ENCODE measurements at regions not wholly inside any gene's neighbourhood (a gene's known extent, or its start where the extent isn't known, plus 50 kb on each side); places are given as distances from the start of the nearest gene placed in this dataset.
A peak's percentile ranks its signal among the peaks of the same experiment; 100 is the strongest.

GRCh38 chr5:99068944-99069650 is 140.3 kb upstream of the CHD1 start:
- WGBS, 2 donors (ENCODE audit: extremely low coverage in 2 of 2, insufficient read length in 2 of 2, insufficient replicate concordance in 1 of 2) = no CpG with 5 or more reads among the region's 5 CpGs
- no peaks in the 10 kb centered on the region for H3K79me1 ChIP-seq (ENCODE audit: low read depth, low read length)
- H3K27me3 ChIP-seq (ENCODE audit: control insufficient read depth in 3 of 3, insufficient read depth in 3 of 3, low read depth in 1 of 3, low read length in 3 of 3) = no peaks in the 10 kb centered on the region
- H3K27ac ChIP-seq (replicated peaks; ENCODE audit: low read length) = no peak overlapping the region
- H3K18ac ChIP-seq (ENCODE audit: low read length) = no peak overlapping the region
- H3K4ac ChIP-seq (ENCODE audit: low read length) = no peak overlapping the region
- H3K4me3 ChIP-seq (ENCODE audit: low read length in 2 of 2) = no peak overlapping the region
- H3K4me2 ChIP-seq (ENCODE audit: insufficient read depth, low read length, poor library complexity, severe bottlenecking) = no peak overlapping the region
- H4K8ac ChIP-seq (ENCODE audit: low read depth, low read length) = no peak overlapping the region
- no peak overlapping the region for H3K23ac ChIP-seq (ENCODE audit: low read depth, low read length, poor library complexity)
- no peak for DNase-seq (ENCODE audit: low spot score)
- no peak overlapping the region for H2BK12ac ChIP-seq (ENCODE audit: low read length)
- no peaks in the 10 kb centered on the region for H3K36me3 ChIP-seq (replicated peaks in 1 of 2; ENCODE audit: control insufficient read depth in 2 of 2, insufficient read depth in 2 of 2, low read length in 2 of 2)
- H3K9me3 ChIP-seq (replicated peaks in 1 of 2; ENCODE audit: control insufficient read depth in 2 of 2, insufficient read depth in 1 of 2, low read depth in 1 of 2, low read length in 2 of 2) = peaks cover 0 to 4% of the 10 kb centered on the region in 2 donors
- no peaks in the 10 kb centered on the region for H3K4me1 ChIP-seq (ENCODE audit: control insufficient read depth in 2 of 2, insufficient read depth in 1 of 2, low read depth in 1 of 2, low read length in 2 of 2)
- no peak overlapping the region for H2AFZ ChIP-seq (ENCODE audit: low read length)
- no peak overlapping the region for H4K91ac ChIP-seq (ENCODE audit: low read depth, low read length, poor library complexity)
- no peak overlapping the region for H2BK15ac ChIP-seq (ENCODE audit: low read length)
- no peak overlapping the region for H2AK5ac ChIP-seq (ENCODE audit: low read depth, low read length)
- no peak overlapping the region for H2BK120ac ChIP-seq (ENCODE audit: low read depth, low read length)
- H2BK5ac ChIP-seq (ENCODE audit: low read length) = no peak overlapping the region
- H3K14ac ChIP-seq (ENCODE audit: low read length) = no peak overlapping the region
- H3K9ac ChIP-seq (ENCODE audit: low read depth, low read length, poor library complexity) = no peak overlapping the region

- Histone ChIP-seq H3K4ac (ENCODE audit: low read length) (no peak overlapping the region), H3K4me3 (ENCODE audit: low read length in 2 of 2) (no peak overlapping the region), H3K18ac (ENCODE audit: low read length) (no peak overlapping the region), H3K36me3 (replicated peaks in 1 of 2; ENCODE audit: control insufficient read depth in 2 of 2, insufficient read depth in 2 of 2, low read length in 2 of 2) (no peaks in the 10 kb centered on the region), H4K91ac (ENCODE audit: low read depth, low read length, poor library complexity) (no peak overlapping the region), H3K79me1 (ENCODE audit: low read depth, low read length) (no peaks in the 10 kb centered on the region), H3K14ac (ENCODE audit: low read length) (no peak overlapping the region), H2AFZ (ENCODE audit: low read length) (no peak overlapping the region), H3K4me2 (ENCODE audit: insufficient read depth, low read length, poor library complexity, severe bottlenecking) (no peak overlapping the region), H3K9me3 (replicated peaks in 1 of 2; ENCODE audit: control insufficient read depth in 2 of 2, insufficient read depth in 1 of 2, low read depth in 1 of 2, low read length in 2 of 2) (no peaks in the 10 kb centered on the region), H3K23ac (ENCODE audit: low read depth, low read length, poor library complexity) (no peak overlapping the region), H4K8ac (ENCODE audit: low read depth, low read length) (no peak overlapping the region), H2BK120ac (ENCODE audit: low read depth, low read length) (no peak overlapping the region), H2BK15ac (ENCODE audit: low read length) (no peak overlapping the region), H3K4me1 (ENCODE audit: control insufficient read depth in 2 of 2, insufficient read depth in 1 of 2, low read depth in 1 of 2, low read length in 2 of 2) (peaks cover 0 to 2% of the 10 kb centered on the region in 2 donors), H3K27me3 (ENCODE audit: control insufficient read depth in 3 of 3, insufficient read depth in 3 of 3, low read depth in 1 of 3, low read length in 3 of 3) (no peaks in the 10 kb centered on the region), H2BK5ac (ENCODE audit: low read length) (no peak overlapping the region), H3K27ac (replicated peaks; ENCODE audit: low read length) (no peak overlapping the region), H2BK12ac (ENCODE audit: low read length) (no peak overlapping the region), H2AK5ac (ENCODE audit: low read depth, low read length) (no peak overlapping the region), H3K9ac (ENCODE audit: low read depth, low read length, poor library complexity) (no peak overlapping the region)
- no CpG with 5 or more reads among the region's 5 CpGs for WGBS, 2 donors (ENCODE audit: extremely low coverage in 2 of 2, insufficient read length in 2 of 2, insufficient replicate concordance in 1 of 2)
- no peak for DNase-seq (ENCODE audit: low spot score)
These were observed 134.9 kb upstream of the CHD1 start for GRCh38 chr5:99063737-99064136.

GRCh38 chr5:99061711-99062110 is 132.9 kb upstream of the CHD1 start:
- Histone ChIP-seq H2BK15ac (ENCODE audit: low read length) (no peak overlapping the region), H3K23ac (ENCODE audit: low read depth, low read length, poor library complexity) (no peak overlapping the region), H3K4ac (ENCODE audit: low read length) (no peak overlapping the region), H3K27me3 (ENCODE audit: control insufficient read depth in 3 of 3, insufficient read depth in 3 of 3, low read depth in 1 of 3, low read length in 3 of 3) (no peaks in the 10 kb centered on the region), H3K36me3 (replicated peaks in 1 of 2; ENCODE audit: control insufficient read depth in 2 of 2, insufficient read depth in 2 of 2, low read length in 2 of 2) (no peaks in the 10 kb centered on the region), H3K27ac (replicated peaks; ENCODE audit: low read length) (no peak overlapping the region), H4K91ac (ENCODE audit: low read depth, low read length, poor library complexity) (no peak overlapping the region), H2AFZ (ENCODE audit: low read length) (peak overlapping the region; percentile 25), H3K4me2 (ENCODE audit: insufficient read depth, low read length, poor library complexity, severe bottlenecking) (no peak overlapping the region), H3K9ac (ENCODE audit: low read depth, low read length, poor library complexity) (no peak overlapping the region), H2BK12ac (ENCODE audit: low read length) (no peak overlapping the region), H3K14ac (ENCODE audit: low read length) (no peak overlapping the region), H3K18ac (ENCODE audit: low read length) (no peak overlapping the region), H2AK5ac (ENCODE audit: low read depth, low read length) (no peak overlapping the region), H2BK120ac (ENCODE audit: low read depth, low read length) (no peak overlapping the region), H3K4me3 (ENCODE audit: low read length in 2 of 2) (no peak overlapping the region), H3K79me1 (ENCODE audit: low read depth, low read length) (no peaks in the 10 kb centered on the region), H4K8ac (ENCODE audit: low read depth, low read length) (no peak overlapping the region), H3K4me1 (ENCODE audit: control insufficient read depth in 2 of 2, insufficient read depth in 1 of 2, low read depth in 1 of 2, low read length in 2 of 2) (peaks cover 0 to 2% of the 10 kb centered on the region in 2 donors), H2BK5ac (ENCODE audit: low read length) (no peak overlapping the region), H3K9me3 (replicated peaks in 1 of 2; ENCODE audit: control insufficient read depth in 2 of 2, insufficient read depth in 1 of 2, low read depth in 1 of 2, low read length in 2 of 2) (no peaks in the 10 kb centered on the region)
- whole genome bisulfite sequencing, 2 donors (ENCODE audit: extremely low coverage in 2 of 2, insufficient read length in 2 of 2, insufficient replicate concordance in 1 of 2) = no CpG with 5 or more reads among the region's 2 CpGs
- no peak for DNase-seq (ENCODE audit: low spot score)

- H2BK120ac ChIP-seq (ENCODE audit: low read depth, low read length) = no peak overlapping the region
- no peak overlapping the region for H2BK12ac ChIP-seq (ENCODE audit: low read length)
- H3K9me3 ChIP-seq (replicated peaks in 1 of 2; ENCODE audit: control insufficient read depth in 2 of 2, insufficient read depth in 1 of 2, low read depth in 1 of 2, low read length in 2 of 2) = no peaks in the 10 kb centered on the region
- H4K91ac ChIP-seq (ENCODE audit: low read depth, low read length, poor library complexity) = no peak overlapping the region
- H3K9ac ChIP-seq (ENCODE audit: low read depth, low read length, poor library complexity) = no peak overlapping the region
- no peak for DNase-seq (ENCODE audit: low spot score)
- no peak overlapping the region for H3K4ac ChIP-seq (ENCODE audit: low read length)
- no CpG with 5 or more reads among the region's 2 CpGs for WGBS, 2 donors (ENCODE audit: extremely low coverage in 2 of 2, insufficient read length in 2 of 2, insufficient replicate concordance in 1 of 2)
- H4K8ac ChIP-seq (ENCODE audit: low read depth, low read length) = no peak overlapping the region
- H3K23ac ChIP-seq (ENCODE audit: low read depth, low read length, poor library complexity) = no peak overlapping the region
- no peak overlapping the region for H2BK5ac ChIP-seq (ENCODE audit: low read length)
- H2AFZ ChIP-seq (ENCODE audit: low read length) = peak overlapping the region; percentile 25
- no peak overlapping the region for H2AK5ac ChIP-seq (ENCODE audit: low read depth, low read length)
- H3K27me3 ChIP-seq (ENCODE audit: control insufficient read depth in 3 of 3, insufficient read depth in 3 of 3, low read depth in 1 of 3, low read length in 3 of 3) = no peaks in the 10 kb centered on the region
- H2BK15ac ChIP-seq (ENCODE audit: low read length) = no peak overlapping the region
- H3K14ac ChIP-seq (ENCODE audit: low read length) = no peak overlapping the region
- no peaks in the 10 kb centered on the region for H3K79me1 ChIP-seq (ENCODE audit: low read depth, low read length)
- no peak overlapping the region for H3K4me3 ChIP-seq (ENCODE audit: low read length in 2 of 2)
- H3K36me3 ChIP-seq (replicated peaks in 1 of 2; ENCODE audit: control insufficient read depth in 2 of 2, insufficient read depth in 2 of 2, low read length in 2 of 2) = no peaks in the 10 kb centered on the region
- H3K18ac ChIP-seq (ENCODE audit: low read length) = no peak overlapping the region
- peaks cover 0 to 2% of the 10 kb centered on the region in 2 donors for H3K4me1 ChIP-seq (ENCODE audit: control insufficient read depth in 2 of 2, insufficient read depth in 1 of 2, low read depth in 1 of 2, low read length in 2 of 2)
- H3K27ac ChIP-seq (replicated peaks; ENCODE audit: low read length) = no peak overlapping the region
- H3K4me2 ChIP-seq (ENCODE audit: insufficient read depth, low read length, poor library complexity, severe bottlenecking) = no peak overlapping the region
These were observed 132.5 kb upstream of the CHD1 start for GRCh38 chr5:99061299-99061698.
